HG02642 (cell line): ENCODE measurements at regions not wholly inside any gene's neighbourhood (a gene's known extent, or its start where the extent isn't known, plus 50 kb on each side); places are given as distances from the start of the nearest gene placed in this dataset.

ENCODE experiments used
- ATAC-seq: cut with Tn5 transposase; IDR thresholded peaks from one replicate; pipeline ENCODE4 v1.9.1; 2021; ENCODE audit warnings: mild to moderate bottlenecking; ENCODE audit not compliant: unreplicated experiment, poor library complexity

DNA sequence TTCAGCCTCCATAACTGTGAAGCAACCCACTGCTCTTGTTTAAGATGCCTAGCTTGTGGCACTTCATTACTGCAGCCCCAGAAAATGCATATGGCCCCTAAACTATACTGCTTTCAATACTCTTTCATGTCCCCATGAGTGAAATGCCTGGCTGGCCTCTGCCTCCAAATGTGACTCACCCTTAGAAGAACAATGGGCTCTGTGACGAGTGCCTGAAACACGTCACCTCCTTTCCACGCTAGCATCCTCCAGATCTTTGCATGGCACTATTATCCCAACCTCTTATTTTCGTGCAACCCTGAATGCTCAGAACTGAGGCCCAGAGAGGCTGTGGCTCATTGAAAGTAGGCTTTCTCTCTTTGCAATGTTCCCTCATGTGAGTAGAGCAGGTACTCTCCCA, 233.1 kb downstream of the CBLN1 start:
- no peak for ATAC-seq

DNA sequence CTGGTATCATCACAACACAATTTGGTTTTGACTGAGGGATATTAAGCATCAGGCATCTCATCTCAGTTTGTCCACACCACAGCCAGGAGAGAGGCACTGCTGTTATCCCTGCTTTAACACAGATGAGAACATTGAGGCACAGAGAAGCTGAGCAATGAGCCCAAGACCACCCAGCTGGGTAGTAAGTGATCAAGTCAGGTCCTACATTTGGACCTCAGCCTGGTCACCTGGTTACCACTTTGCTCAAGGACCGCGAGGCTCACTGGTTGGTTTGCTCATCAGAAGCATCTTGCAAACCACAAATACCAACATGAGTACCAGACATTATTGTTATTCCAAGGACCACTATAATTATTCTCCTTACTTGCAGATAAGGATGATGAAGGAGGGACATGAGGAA, 245.5 kb downstream of the CBLN1 start:
- ATAC-seq = no peak

DNA sequence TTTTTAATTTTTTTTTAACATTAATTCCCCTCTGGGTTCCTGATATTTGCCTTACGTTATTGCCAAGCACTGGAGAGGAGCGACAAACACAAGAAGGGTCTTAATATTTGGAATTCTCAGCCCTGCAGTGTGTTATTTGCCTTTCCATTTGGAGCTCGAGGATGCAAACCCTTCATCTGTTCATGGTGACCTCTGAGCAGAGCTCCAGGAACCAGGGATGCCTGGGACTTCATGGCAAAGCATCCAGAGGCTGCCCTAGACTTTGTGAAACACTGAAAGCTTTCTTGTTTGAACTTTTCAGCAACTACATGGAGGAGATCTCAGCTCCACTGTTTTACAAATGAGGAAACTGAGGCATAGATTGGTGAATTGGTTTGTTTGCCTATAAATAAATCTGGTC, 254.2 kb downstream of the CBLN1 start:
- ATAC-seq = no peak

DNA sequence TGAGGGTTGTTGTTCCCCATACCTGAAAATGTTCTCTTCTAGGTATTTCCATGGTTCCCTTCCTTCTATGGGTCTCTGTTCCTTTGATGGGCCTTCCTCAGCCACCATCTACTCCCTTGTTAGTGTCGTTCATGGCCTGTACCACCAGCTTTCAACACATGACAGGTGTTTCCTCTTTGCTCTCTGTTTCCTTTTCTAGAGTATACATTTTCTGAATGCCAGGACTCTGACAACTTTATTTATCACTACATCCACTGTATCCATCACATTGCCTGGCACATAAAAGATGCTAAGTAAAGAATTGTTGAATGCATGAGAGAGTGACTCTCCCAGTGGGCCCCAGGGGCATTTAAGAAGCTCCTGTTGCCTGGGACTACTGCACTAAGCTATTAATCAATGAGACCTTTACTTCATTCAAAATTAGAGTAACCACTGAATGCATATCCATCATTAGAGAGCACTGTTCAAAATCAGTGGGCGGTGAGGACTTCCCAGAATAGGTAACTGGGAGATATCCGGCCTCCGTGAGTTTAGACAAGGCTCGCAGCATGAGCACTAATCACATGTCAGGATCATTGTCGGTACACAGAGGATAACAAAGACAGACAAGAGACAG, 255.0 kb downstream of the CBLN1 start:
- ATAC-seq = no peak

DNA sequence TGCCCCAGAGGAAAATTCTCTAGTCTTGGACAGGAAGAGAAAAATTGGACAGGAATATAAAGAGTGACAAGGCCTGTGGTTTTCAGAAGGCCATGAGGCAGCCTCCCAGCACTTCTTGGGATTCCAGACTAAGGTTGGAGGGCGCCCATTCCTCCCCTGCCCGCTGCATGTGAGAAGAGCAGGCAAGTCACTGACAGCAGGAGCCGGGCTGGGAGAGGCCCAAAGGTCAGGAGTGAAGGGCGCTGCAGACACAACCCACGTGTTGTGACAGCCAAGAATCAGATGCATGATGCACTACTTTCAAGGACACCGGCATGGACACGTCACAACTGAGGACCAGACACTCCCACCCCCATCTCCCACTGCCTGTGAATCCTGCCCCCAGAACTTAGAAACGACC, 256.7 kb downstream of the CBLN1 start:
- no peak for ATAC-seq

DNA sequence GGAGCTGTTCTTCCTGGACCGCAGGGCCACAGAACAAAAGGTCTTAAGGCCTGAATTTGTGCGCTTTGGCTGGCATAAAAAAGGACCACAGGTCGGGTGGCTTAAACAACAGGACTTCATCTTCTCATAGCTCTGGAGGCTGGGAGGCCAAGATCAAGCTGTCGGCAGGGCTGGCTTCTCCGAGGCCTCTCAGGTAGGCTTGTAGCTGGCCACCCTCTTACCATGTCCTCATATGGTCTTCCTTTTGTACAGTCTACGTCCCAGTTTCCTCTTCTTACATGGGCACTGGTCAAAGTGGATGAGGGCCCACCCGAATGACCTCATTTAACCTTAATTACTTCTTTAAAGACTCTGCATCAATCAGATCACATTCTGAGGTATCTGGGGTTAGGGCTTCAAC, 257.6 kb downstream of the CBLN1 start:
- ATAC-seq = no peak

DNA sequence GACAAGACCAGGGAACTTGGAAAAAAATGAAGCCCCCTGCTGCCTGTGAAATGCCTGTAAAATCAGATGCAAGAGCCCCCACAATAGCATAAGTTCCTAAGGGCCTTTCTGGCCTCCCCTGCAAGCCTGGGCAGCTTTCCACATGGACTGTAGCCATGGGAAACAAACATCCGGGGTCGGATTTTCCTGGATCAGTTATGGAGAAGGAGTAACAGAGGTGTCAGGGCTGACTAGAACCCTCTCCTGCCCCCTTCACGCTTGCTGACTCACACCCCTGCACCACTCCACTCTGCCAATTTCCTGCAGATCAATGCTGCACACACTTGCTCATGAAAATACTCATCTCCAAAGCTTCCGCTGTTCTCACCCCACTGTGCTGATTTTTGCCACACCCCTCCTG, 258.6 kb downstream of the CBLN1 start:
- no peak for ATAC-seq

DNA sequence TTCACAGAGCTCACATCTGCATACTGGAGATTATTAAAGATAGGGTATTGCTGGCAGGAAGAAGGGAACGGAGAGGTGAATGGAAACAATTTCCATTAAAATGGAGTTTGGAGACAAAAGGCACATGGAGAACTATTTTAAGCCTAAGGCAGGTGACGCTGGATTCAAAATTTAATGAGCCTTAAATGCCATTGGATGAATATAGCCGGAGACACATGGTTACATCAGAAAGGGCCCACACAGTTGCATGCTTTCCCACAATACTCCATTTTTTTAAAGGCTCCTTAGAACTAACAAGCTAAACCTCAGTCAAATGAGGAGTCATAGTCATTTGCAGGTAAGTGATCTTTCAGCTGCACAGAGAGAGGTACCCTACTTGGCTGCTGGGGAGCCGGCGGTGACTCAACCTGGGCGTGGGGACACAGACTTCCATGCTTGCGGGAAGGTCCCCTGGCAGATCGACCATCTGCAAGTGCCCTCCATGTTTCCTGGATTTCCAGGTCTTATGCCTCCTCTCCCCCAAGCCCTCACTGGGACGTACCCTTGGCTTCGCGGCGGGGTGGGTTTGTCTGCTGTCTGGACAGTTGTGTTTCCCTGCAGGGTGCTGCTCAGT, 259.2 kb downstream of the CBLN1 start:
- ATAC-seq = no peak

DNA sequence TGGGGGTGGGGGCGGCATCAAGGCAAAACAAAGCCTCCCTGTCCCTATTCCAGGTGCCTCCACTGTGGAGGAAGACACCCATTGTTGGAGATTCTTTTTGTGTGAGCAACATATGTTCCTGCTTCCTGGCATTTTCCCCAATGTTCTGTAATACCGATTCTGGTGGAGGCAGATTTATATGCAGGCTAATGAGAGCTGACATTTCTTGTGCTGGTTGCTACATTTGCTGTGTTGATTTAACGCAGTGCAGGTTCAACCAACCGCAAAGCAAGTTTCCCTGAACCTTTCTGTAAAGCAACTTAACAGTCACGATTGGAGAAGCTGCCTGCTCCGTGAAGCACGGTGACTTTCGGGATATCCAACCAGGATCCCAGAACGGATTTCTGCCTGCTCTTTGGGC, 260.5 kb downstream of the CBLN1 start:
- ATAC-seq = no peak

DNA sequence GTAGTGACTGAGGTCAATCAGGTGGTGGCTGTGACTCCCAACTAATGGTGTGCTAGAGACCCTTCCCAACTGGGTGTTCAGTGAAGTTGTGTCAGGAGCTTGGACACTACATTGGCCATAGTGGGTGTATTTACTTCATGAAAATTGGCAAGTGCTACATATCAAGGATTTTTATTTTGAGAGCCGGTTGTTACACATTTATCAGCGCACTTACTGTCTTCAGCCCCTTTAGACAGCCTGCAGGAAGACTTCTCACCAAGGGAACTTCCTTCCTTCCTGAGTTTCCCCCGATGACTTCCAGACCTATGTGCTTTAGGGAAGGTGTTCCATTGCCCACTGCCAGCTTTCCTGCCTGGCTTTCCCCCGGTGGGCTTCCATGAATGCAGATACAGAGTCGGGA, 261.2 kb downstream of the CBLN1 start:
- ATAC-seq = no peak

DNA sequence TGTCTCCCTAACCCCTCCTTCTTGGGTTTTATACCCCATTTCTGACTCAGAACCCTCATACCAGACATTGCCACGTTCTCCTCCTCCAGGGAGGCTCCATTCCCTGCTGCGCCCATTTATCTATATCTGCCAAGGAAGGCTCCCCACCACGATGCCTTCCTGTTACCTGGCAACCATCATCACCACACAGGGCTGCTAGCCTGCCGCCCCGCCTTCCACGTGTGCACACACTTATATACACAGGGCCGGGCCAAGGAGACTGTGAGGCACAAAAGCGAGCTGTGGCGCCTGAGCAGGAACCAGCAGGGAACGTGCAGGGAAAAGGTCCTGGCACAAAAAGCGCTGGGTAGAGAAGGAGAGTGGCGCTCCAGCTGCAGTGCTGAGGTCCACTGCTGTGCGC, 261.8 kb downstream of the CBLN1 start:
- ATAC-seq = no peak

DNA sequence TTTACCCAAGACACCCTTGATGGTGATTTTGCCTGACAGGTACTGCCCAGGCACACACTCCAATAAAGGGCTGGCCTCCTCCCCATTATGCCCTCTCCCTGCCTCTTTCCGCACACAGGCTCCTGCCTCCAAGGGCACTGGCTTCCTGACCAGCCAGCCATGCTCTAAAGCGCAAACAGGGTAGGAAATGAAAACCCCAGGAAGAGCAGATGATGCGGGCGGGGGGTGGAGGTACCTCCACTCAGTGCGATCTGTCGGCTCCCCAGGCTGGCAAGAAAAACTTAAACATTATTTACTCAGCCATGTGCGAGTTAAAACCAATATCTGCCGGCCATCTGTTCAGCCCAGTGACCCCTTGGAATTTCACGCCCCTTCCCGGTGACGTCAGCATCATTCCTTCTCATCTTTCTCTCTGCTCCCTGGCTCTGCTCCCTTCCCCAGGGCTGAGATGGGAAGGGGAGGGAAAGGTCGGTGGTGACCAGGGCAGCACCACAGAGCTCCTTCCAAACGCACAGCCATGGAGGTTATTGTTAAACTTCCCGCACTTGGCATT, 262.5 kb downstream of the CBLN1 start:
- ATAC-seq = no peak

DNA sequence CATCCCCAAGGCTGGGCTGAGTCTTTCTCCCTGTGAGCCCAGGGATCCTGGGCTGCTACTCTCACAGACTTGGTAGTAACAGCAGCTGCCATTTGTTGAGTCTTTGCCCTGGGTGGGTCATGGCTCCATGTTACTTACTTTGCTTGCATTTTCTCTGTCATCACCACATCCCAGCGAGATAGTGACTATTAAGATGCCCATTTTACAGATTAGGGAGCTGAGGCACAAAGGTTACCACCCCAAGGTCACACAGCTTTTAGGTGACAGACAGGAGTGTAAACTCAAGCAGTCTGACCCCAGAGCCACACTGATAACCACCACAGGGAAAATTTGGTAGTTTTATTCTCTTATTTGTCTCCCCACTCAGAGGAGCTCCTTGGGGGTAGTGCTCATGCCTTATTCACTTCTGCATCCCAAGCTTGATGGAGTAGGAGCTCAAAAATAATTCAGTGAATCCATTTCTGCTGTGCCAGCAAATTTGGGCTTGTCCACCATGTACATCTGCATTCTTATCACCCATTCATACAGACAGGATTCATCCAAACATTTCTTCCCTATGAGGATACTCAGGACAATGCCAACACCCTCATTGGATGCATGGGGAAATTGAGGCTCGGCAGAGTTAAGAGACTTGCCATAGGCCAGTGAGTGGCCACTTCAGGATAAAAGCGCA, 263.2 kb downstream of the CBLN1 start:
- ATAC-seq = no peak

DNA sequence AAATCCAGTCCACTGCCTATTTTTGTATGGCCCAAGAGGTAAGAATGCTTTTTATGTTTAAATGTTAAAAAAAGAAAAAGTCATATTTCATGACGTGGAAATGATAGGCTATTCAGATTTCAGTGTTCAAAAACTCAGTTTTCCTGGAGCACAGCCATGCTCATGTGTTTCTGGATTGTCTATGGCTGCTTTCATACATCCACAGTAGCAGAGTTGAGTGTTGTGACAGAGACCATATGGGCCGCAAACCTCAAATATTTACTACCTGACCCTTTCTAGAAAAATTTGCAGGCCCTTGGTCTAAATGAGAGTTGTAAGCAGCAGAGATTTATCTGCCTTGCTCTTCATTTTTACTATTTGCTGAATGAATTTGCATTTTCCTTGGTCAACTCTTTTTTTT, 264.1 kb downstream of the CBLN1 start:
- no peak for ATAC-seq

DNA sequence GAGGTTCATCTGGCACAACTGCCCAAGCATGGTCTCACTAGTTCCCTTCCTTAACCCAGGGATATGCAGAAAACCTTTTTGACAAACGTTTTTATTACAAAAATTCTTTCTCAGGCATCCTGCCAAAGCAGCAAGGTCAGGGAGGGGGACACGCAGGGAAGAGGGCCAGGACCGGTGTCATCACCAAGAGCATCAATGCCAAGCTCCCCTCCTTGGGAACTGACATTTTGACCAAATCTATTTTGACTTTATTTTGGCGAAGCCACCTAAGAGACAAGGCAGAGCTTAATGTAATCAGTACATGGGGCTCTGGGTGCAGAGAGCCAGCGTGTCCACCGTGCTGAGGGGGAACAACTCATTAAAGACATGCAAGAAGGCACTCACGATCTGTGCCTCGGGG, 265.2 kb downstream of the CBLN1 start:
- ATAC-seq = no peak

DNA sequence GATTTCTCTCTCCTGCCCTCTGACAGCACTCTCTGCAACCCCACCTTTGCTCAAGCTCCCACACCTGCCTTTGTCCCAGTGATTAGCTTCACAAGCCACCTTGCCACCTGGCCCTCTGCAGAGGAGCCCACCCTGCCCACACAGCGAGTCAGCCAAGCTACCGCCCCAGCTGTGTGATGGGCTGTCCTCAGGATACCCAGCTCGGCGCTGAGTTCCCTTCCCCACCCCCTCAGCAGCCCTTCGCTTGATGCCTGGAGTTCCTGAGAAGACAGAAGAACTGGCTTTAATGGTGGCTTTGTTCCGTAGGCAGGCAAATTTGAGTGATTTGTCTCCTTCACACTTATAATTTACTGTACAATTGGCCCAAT, 266.4 kb downstream of the CBLN1 start:
- no peak for ATAC-seq

DNA sequence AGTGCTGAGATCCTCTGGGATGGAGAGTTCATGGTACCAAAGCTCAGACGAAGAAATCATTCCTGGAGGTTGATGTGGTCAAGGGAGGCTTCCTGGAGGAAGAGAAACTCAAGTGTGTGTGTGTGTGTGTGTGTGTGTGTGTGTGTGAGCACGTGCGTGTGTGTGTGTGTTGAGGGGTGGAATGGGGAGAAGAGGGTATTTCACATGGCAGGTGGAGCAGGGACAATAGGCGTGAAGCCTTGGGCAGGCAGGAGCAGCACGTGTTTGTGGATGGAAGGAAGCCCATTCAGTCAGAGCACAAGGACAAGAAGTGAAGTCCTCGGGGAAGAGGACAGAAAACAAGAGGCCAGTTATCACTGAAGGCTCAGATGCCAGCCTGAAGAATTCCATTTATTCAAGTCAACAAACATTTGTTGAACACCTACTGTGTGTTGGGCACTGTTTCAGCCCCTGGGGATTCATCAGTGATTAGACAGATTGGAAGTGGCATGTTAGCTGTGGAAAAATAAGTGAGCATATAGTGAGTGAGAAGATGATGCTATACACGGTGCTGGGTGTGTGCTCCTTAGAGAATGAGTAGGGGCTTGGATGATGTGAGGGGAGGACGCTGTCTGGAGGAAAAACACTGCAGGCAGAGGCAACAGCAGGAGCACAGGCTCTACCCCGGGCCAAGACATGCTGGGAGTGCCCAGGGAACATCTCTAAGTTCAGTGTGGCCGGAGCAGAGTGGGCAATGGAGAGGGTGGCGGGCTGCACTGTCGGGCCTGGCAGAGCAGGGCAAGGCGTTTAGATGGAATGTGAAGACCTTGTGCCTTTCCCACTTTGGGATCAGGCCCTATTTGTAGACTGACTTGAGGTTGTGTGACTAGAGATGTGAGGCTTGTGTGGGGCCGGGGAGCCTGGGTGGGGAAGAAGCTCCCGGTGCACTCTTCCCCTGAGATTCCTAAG, 267.1 kb downstream of the CBLN1 start:
- no peak for ATAC-seq

DNA sequence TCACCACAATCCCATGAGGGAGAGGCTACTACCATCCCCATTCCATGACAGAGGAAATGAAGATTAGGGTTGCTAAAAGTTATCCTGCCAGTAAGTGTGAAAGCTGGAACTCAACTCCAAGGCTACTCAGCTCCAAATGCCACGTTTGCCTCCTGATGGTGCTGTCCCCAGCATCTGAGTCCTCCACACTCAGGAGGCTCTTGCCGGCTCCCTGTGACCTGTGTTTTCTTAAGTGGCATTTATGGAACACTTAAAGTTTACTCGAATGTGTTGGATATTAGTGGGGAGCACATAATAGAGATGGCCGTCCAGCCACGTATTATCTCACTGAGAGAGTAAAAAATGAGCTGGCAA, 267.9 kb downstream of the CBLN1 start:
- no peak for ATAC-seq

DNA sequence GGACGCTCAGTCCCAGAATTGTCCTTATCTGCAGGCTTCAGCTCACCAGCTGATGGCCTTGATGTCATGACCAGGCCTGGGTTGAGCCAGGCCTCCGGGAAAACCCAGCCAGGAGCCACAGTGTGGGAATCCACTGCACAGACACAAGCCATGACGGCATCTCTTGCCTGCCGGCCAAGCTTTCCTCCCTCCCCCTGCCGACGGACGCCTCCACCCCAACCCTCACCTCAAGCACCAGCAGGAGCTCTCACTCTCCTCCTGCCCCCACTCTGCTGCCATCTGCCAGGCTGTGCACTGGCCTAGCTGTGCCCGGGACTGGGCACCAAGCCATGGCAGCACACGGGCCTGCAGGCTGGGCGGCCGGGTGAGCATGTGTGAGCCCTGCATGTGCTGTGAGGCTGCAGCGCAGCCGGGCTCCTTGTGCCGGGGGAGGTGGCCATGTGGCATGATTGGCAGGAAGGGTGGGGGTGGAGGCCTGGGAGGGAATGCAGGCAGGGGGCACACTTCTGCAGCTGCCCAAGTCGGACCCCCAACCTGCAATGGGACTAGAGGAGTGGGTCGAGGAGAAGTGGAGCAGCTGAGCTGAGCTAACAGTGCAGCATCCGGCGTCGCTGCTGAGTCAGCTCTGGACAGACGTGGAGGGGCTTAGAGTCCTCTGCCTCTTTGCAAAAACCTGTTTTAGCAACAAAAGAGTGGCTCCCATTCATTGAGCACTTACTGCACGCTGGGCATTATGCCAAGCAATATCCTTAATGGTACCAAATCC, 268.5 kb downstream of the CBLN1 start:
- no peak for ATAC-seq

DNA sequence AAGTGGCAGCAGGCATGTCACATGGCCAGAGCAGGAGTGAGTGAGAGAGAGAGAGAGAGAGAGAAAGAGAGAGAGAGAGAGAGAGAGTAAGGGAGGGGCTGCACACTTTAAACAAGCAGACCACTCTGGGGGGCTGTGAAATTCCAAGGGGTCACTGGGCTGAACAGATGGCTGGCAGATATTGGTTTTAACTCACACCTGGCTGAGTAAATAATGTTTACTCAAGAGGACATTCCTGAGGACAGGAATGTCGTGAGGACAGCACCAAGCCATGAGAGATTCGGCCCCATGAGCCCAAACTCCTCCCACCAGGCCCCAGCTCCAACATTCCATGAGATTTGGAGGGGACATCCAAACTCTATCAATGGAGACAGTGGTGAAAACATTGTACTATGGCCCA, 269.7 kb downstream of the CBLN1 start:
- ATAC-seq = no peak
